ENCODE measurements at regions not wholly inside any gene's neighbourhood (a gene's known extent, or its start where the extent isn't known, plus 50 kb on each side); places are given as distances from the start of the nearest gene placed in this dataset.
"Not testable (repeated sequence)": the region's sequence is repeated elsewhere in the genome, so short reads cannot be mapped to it uniquely, and the experiment has no call there.

- Histone ChIP-seq H3K27me3 (replicated peaks in 1 of 7) (no peaks in the 10 kb centered on the region), H3K4me3 (no peak overlapping the region), H3K9me3 (peaks cover 0 to 31% (median 18%) of the 10 kb centered on the region in 8 donors), H3K27ac (no peak overlapping the region), H3K4me1 (peaks cover 0 to 22% (median 7%) of the 10 kb centered on the region in 6 donors), H3K36me3 (no peaks in the 10 kb centered on the region)
- intact Hi-C loops (cut with DNase I; ENCODE audit: low total_unique reads), result no loop called here
- WGBS, 5 donors, result 87 to 95% (median 90%) methylated on average over 7 of the region's 7 CpGs
- no peak for DNase-seq
- no peak for TF ChIP-seq CTCF (IDR thresholded peaks at IDR 0.05 in 8 of 11, conservative IDR thresholded peaks at IDR 0.05 in 3 of 11)
- no peak for TF ChIP-seq POLR2A (IDR thresholded peaks at IDR 0.05)
- TF ChIP-seq POLR2AphosphoS5 (IDR thresholded peaks at IDR 0.05), result no peak
These were observed 112.7 kb upstream of the IQSEC1 start for GRCh38 chr3:13185737-13186434.

GRCh38 chr3:13179582-13180210 lies 106.5 kb upstream of the IQSEC1 start:
- 88 to 97% (median 95%) methylated on average over 5 to 32 of the region's 32 CpGs for WGBS, 5 donors
- DNase-seq; intact Hi-C loops (cut with DNase I; ENCODE audit: low total_unique reads): not testable (repeated sequence)

GRCh38 chr3:13179181-13179580 lies 106.0 kb upstream of the IQSEC1 start:
- H3K4me3 ChIP-seq, result no peak overlapping the region
- H3K36me3 ChIP-seq, result no peaks in the 10 kb centered on the region
- intact Hi-C loops (cut with DNase I; ENCODE audit: low total_unique reads), result no loop called here
- H3K4me1 ChIP-seq, result no peaks in the 10 kb centered on the region
- no peak overlapping the region for H3K27ac ChIP-seq
- peaks cover 6 to 46% (median 33%) of the 10 kb centered on the region in 8 donors for H3K9me3 ChIP-seq
- TF ChIP-seq POLR2A (IDR thresholded peaks at IDR 0.05) (no peak), POLR2AphosphoS5 (IDR thresholded peaks at IDR 0.05) (no peak), CTCF (IDR thresholded peaks at IDR 0.05 in 8 of 11, conservative IDR thresholded peaks at IDR 0.05 in 3 of 11) (no peak)
- H3K27me3 ChIP-seq (replicated peaks in 1 of 7), result no peaks in the 10 kb centered on the region
- no peak for DNase-seq
- WGBS, 5 donors, result 57 to 75% (median 70%) methylated on average over 1 of the region's 1 CpG

More at GRCh38 chr3:13179582-13180210, 106.5 kb upstream of the IQSEC1 start:
- H3K36me3 ChIP-seq; H3K4me3 ChIP-seq; H3K27ac ChIP-seq; H3K27me3 ChIP-seq (replicated peaks in 1 of 7); H3K4me1 ChIP-seq: not testable (repeated sequence)
- H3K9me3 ChIP-seq, result peaks cover 6 to 51% (median 35%) of the 10 kb centered on the region in 8 donors

GRCh38 chr3:13178107-13178506 lies 104.9 kb upstream of the IQSEC1 start:
- Histone ChIP-seq H3K9me3 (peaks cover 6 to 36% (median 24%) of the 10 kb centered on the region in 8 donors), H3K4me1 (no peaks in the 10 kb centered on the region), H3K27ac (no peak overlapping the region), H3K4me3 (no peak overlapping the region), H3K27me3 (replicated peaks in 1 of 7) (no peaks in the 10 kb centered on the region), H3K36me3 (no peaks in the 10 kb centered on the region)
- intact Hi-C loops (cut with DNase I; ENCODE audit: low total_unique reads), result no loop called here
- WGBS, 5 donors, result 87 to 97% (median 95%) methylated on average over 3 of the region's 3 CpGs
- TF ChIP-seq POLR2A (IDR thresholded peaks at IDR 0.05) (no peak), CTCF (IDR thresholded peaks at IDR 0.05 in 8 of 11, conservative IDR thresholded peaks at IDR 0.05 in 3 of 11) (no peak), POLR2AphosphoS5 (IDR thresholded peaks at IDR 0.05) (no peak)
- no peak for DNase-seq

Measured in spleen (tissue), 11 donors.